ENCODE measurements at regions not wholly inside any gene's neighbourhood (a gene's known extent, or its start where the extent isn't known, plus 50 kb on each side); places are given as distances from the start of the nearest gene placed in this dataset.

GRCh38 chr12:84661786-84662185, 250.8 kb downstream of the SLC6A15 start:
- DNase-seq = no peak
- no peaks in the 10 kb centered on the region for H3K36me3 ChIP-seq (ENCODE audit: control insufficient read depth, insufficient read depth, low read length)
- H3K9me3 ChIP-seq (ENCODE audit: control insufficient read depth, insufficient read depth, low read length) = no peaks in the 10 kb centered on the region
- no peaks in the 10 kb centered on the region for H3K4me1 Mint-ChIP-seq
- H3K9me3 Mint-ChIP-seq = peaks cover 3 to 5% of the 10 kb centered on the region in 2 donors
- H3K27me3 Mint-ChIP-seq (ENCODE audit: low read depth in 2 of 2) = no peaks in the 10 kb centered on the region
- no peaks in the 10 kb centered on the region for H3K36me3 Mint-ChIP-seq
- ATAC-seq = no peak
- no peaks in the 10 kb centered on the region for H3K4me1 ChIP-seq (ENCODE audit: control insufficient read depth, insufficient read depth, low read length)
- H3K27ac ChIP-seq (ENCODE audit: low read length) = no peak overlapping the region
- no peak overlapping the region for H3K27ac Mint-ChIP-seq
- H3K4me3 ChIP-seq (ENCODE audit: low read length) = no peak overlapping the region
- intact Hi-C loops (cut with micrococcal nuclease) = no loop called here
- H3K27me3 ChIP-seq (ENCODE audit: control insufficient read depth, insufficient read depth, low read length) = no peaks in the 10 kb centered on the region
- TF ChIP-seq CTCF (IDR thresholded peaks at IDR 0.05) = no peak
- H3K4me3 Mint-ChIP-seq = no peak overlapping the region

DNA sequence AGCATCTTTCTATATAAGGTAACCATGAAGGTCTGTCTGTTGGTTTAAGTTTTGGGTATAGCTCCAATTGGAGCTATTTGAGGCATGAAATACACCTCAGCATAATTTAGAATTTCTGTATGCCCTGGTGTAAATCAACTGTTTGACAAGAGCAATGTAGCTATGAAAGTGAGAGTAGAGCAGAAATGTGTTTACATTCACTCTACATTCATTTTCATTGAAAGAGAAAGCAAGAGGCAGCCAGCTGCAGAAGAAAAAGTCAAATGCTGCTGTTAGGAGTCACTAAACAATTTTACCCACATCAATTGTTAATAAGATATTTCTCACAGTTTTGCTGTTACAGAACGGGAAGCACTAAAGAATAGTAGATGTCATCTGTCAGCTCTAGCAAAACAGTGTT, 252.5 kb downstream of the SLC6A15 start:
- no peaks in the 10 kb centered on the region for H3K9me3 ChIP-seq (ENCODE audit: control insufficient read depth, insufficient read depth, low read length)
- no peak for TF ChIP-seq CTCF (IDR thresholded peaks at IDR 0.05)
- H3K36me3 ChIP-seq (ENCODE audit: control insufficient read depth, insufficient read depth, low read length) = no peaks in the 10 kb centered on the region
- H3K4me3 Mint-ChIP-seq = no peak overlapping the region
- H3K27me3 ChIP-seq (ENCODE audit: control insufficient read depth, insufficient read depth, low read length) = no peaks in the 10 kb centered on the region
- DNase-seq = no peak
- no peaks in the 10 kb centered on the region for H3K4me1 Mint-ChIP-seq
- intact Hi-C loops (cut with micrococcal nuclease) = no loop called here
- peaks cover 4 to 6% of the 10 kb centered on the region in 2 donors for H3K9me3 Mint-ChIP-seq
- no peak overlapping the region for H3K27ac ChIP-seq (ENCODE audit: low read length)
- no peak for ATAC-seq
- H3K36me3 Mint-ChIP-seq = no peaks in the 10 kb centered on the region
- no peak overlapping the region for H3K4me3 ChIP-seq (ENCODE audit: low read length)
- no peaks in the 10 kb centered on the region for H3K27me3 Mint-ChIP-seq (ENCODE audit: low read depth in 2 of 2)
- H3K4me1 ChIP-seq (ENCODE audit: control insufficient read depth, insufficient read depth, low read length) = no peaks in the 10 kb centered on the region
- no peak overlapping the region for H3K27ac Mint-ChIP-seq
- WGBS (ENCODE audit: insufficient coverage) = 75% methylated on average over 1 of the region's 1 CpG

DNA sequence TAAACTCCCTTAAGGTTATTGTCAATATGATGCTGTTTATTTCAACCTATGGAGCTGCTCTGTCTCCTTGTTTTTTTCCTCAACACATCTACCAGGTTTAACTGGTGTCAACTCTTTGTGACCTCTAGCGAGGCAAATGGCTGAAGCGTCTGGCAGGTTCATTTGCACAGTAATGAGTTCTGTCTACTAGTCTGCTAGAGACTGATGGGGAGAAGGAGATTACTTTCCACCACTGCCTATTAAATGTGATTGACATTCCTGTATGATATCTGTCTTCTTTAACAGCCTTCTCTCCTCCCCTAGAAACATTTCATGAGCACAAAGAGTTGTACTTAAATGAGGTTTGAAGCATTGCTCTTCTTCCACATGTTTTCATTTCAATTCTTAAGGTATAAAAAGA, 253.7 kb downstream of the SLC6A15 start:
- Histone ChIP-seq H3K36me3 (ENCODE audit: control insufficient read depth, insufficient read depth, low read length) (no peaks in the 10 kb centered on the region), H3K27ac (ENCODE audit: low read length) (no peak overlapping the region), H3K4me3 (ENCODE audit: low read length) (no peak overlapping the region), H3K4me1 (ENCODE audit: control insufficient read depth, insufficient read depth, low read length) (no peaks in the 10 kb centered on the region), H3K9me3 (ENCODE audit: control insufficient read depth, insufficient read depth, low read length) (peaks cover 2% of the 10 kb centered on the region), H3K27me3 (ENCODE audit: control insufficient read depth, insufficient read depth, low read length) (no peaks in the 10 kb centered on the region)
- no peak for ATAC-seq
- no CpG with 5 or more reads among the region's 2 CpGs for WGBS (ENCODE audit: insufficient coverage)
- no peaks in the 10 kb centered on the region for H3K36me3 Mint-ChIP-seq
- TF ChIP-seq CTCF (IDR thresholded peaks at IDR 0.05) = no peak
- intact Hi-C loops (cut with micrococcal nuclease) = no loop called here
- no peak overlapping the region for H3K4me3 Mint-ChIP-seq
- DNase-seq = no peak
- no peaks in the 10 kb centered on the region for H3K27me3 Mint-ChIP-seq (ENCODE audit: low read depth in 2 of 2)
- peaks cover 4 to 6% of the 10 kb centered on the region in 2 donors for H3K9me3 Mint-ChIP-seq
- H3K4me1 Mint-ChIP-seq = no peaks in the 10 kb centered on the region
- H3K27ac Mint-ChIP-seq = no peak overlapping the region

- Mint-ChIP-seq H3K27ac (no peak overlapping the region), H3K4me1 (no peaks in the 10 kb centered on the region), H3K27me3 (ENCODE audit: low read depth in 2 of 2) (no peaks in the 10 kb centered on the region), H3K36me3 (no peaks in the 10 kb centered on the region), H3K9me3 (peaks cover 6 to 7% of the 10 kb centered on the region in 2 donors), H3K4me3 (no peak overlapping the region)
- Histone ChIP-seq H3K4me1 (ENCODE audit: control insufficient read depth, insufficient read depth, low read length) (no peaks in the 10 kb centered on the region), H3K36me3 (ENCODE audit: control insufficient read depth, insufficient read depth, low read length) (no peaks in the 10 kb centered on the region), H3K4me3 (ENCODE audit: low read length) (no peak overlapping the region), H3K9me3 (ENCODE audit: control insufficient read depth, insufficient read depth, low read length) (peaks cover 2% of the 10 kb centered on the region), H3K27ac (ENCODE audit: low read length) (no peak overlapping the region), H3K27me3 (ENCODE audit: control insufficient read depth, insufficient read depth, low read length) (no peaks in the 10 kb centered on the region)
- TF ChIP-seq CTCF (IDR thresholded peaks at IDR 0.05) = no peak
- WGBS (ENCODE audit: insufficient coverage) = 94% methylated on average over 2 of the region's 3 CpGs
- no peak for DNase-seq
- intact Hi-C loops (cut with micrococcal nuclease) = no loop called here
- no peak for ATAC-seq
Observed at GRCh38 chr12:84656705-84657104, 255.9 kb downstream of the SLC6A15 start.

Measured in natural killer cell (primary cell).